BE2C (cell line): ENCODE measurements at regions not wholly inside any gene's neighbourhood (a gene's known extent, or its start where the extent isn't known, plus 50 kb on each side); places are given as distances from the start of the nearest gene placed in this dataset.

Experiments
- DNase-seq: peaks from one replicate; pipeline ENCODE4 v3.0.0-alpha.2; 2020
- H3K27me3 ChIP-seq: fragments of 250-450 bp; sonication (Bioruptor Pico); 2 replicates; pipeline ENCODE4 v1.5.1; 2020; ENCODE audit warnings: mild to moderate bottlenecking
- H3K36me3 ChIP-seq: fragments of 250-450 bp; sonication (Bioruptor Pico); 2 replicates; pipeline ENCODE4 v1.5.1; 2020; ENCODE audit warnings: mild to moderate bottlenecking
- H3K4me1 ChIP-seq: fragments of 250-450 bp; sonication (Bioruptor Pico); 2 replicates; pipeline ENCODE4 v1.5.1; 2020
- H3K4me3 ChIP-seq: 2 replicates; pipeline ENCODE4 v1.5.1; 2011; ENCODE audit warnings: low read depth, low read length
- H3K9me3 ChIP-seq: fragments of 250-450 bp; sonication (Bioruptor Pico); 2 replicates; pipeline ENCODE4 v1.5.1; 2020
- CTCF ChIP-seq: IDR thresholded peaks from 2 replicates; pipeline ENCODE4 v1.5.1; 2012; ENCODE audit warnings: mild to moderate bottlenecking, low read depth, low read length

- Histone ChIP-seq H3K4me3 (no peak overlapping the region), H3K4me1 (no peaks in the 10 kb centered on the region), H3K36me3 (no peaks in the 10 kb centered on the region), H3K27me3 (no peaks in the 10 kb centered on the region), H3K9me3 (no peaks in the 10 kb centered on the region)
- no peak for DNase-seq
- no peak for TF ChIP-seq CTCF
Observed at GRCh38 chr10:45495438-45496152, 121.6 kb downstream of the ALOX5 start.
